BLaER1 (cell line): ENCODE measurements at regions not wholly inside any gene's neighbourhood (a gene's known extent, or its start where the extent isn't known, plus 50 kb on each side); places are given as distances from the start of the nearest gene placed in this dataset.

Experiments
- H3K27ac ChIP-seq: shearing (Covaris generic); formaldehyde crosslinking; 2 replicates; pipeline ENCODE4 v1.8.1; 2022
- H3K27me3 ChIP-seq: shearing (Covaris generic); formaldehyde crosslinking; 2 replicates; pipeline ENCODE4 v1.8.1; 2022
- H3K36me3 ChIP-seq: shearing (Covaris generic); formaldehyde crosslinking; 2 replicates; pipeline ENCODE4 v1.8.1; 2022
- H3K4me1 ChIP-seq: shearing (Covaris generic); formaldehyde crosslinking; 2 replicates; pipeline ENCODE4 v1.8.1; 2022
- H3K4me2 ChIP-seq: shearing (Covaris generic); formaldehyde crosslinking; 2 replicates; pipeline ENCODE4 v1.8.1; 2022
- H3K4me3 ChIP-seq: shearing (Covaris generic); formaldehyde crosslinking; 2 replicates; pipeline ENCODE4 v1.8.1; 2022
- H3K9ac ChIP-seq: shearing (Covaris generic); formaldehyde crosslinking; 2 replicates; pipeline ENCODE4 v1.8.1; 2022
- H3K9me3 ChIP-seq: shearing (Covaris generic); formaldehyde crosslinking; 2 replicates; pipeline ENCODE4 v1.8.1; 2022
- H4K20me1 ChIP-seq: shearing (Covaris generic); formaldehyde crosslinking; 2 replicates; pipeline ENCODE4 v1.8.1; 2022
- Cebpa-rat ChIP-seq: shearing (Covaris generic); IDR thresholded peaks from 2 replicates; pipeline ENCODE4 v1.8.1; 2022

DNA sequence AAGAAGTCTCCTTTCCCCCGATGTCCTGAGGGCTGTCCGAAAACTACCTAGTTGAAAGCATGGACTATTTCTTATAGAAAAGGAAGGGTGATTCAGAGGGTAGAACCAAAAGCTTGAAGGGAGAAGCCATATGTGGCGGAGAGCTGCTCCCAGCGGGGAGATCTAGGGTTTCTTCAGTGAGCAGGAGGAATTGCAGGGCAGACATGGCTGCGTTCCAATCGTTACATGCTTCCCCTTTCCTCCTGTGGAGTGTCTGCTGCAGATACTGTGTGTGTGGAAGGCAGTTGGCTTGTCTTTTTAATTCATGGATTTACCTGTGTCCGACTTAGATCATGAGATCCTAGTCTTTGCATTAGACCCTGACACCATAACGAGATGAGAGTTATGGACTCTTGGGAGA lies 799.5 kb downstream of the QKI start:
- Histone ChIP-seq H3K4me1 (no peaks in the 10 kb centered on the region), H4K20me1 (no peaks in the 10 kb centered on the region), H3K4me3 (no peak overlapping the region), H3K9ac (no peak overlapping the region), H3K4me2 (no peak overlapping the region), H3K9me3 (peaks cover 4% of the 10 kb centered on the region; the same call in 1 of the 2 replicates), H3K27me3 (no peaks in the 10 kb centered on the region), H3K27ac (no peak overlapping the region), H3K36me3 (no peaks in the 10 kb centered on the region)
- TF ChIP-seq Cebpa-rat: no peak

DNA sequence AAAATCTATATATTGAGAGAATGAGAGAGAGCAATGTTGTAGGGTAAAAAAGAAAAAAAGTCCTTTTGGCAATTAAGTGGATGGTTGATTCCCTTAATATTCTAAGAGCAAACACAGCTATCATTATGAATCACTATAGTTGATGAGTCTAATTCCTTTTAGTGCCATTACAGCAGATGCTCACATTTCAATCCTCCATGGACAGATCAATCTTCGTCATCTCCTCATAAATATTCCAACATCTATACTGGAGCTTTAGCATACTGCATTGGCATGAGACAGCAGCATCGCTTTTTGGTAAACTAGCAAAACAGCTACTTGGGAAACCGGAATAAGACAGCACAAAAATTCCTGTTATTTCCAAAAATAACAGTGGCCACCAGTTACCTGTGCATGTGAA lies 796.7 kb downstream of the QKI start:
- Histone ChIP-seq H3K9ac (no peak overlapping the region), H3K4me1 (peaks cover 13% of the 10 kb centered on the region), H3K27me3 (no peaks in the 10 kb centered on the region), H3K4me3 (no peak overlapping the region), H3K4me2 (no peak overlapping the region), H4K20me1 (no peaks in the 10 kb centered on the region), H3K36me3 (no peaks in the 10 kb centered on the region), H3K27ac (no peak overlapping the region), H3K9me3 (peaks cover 4% of the 10 kb centered on the region; the same call in 1 of the 2 replicates)
- no peak for TF ChIP-seq Cebpa-rat

DNA sequence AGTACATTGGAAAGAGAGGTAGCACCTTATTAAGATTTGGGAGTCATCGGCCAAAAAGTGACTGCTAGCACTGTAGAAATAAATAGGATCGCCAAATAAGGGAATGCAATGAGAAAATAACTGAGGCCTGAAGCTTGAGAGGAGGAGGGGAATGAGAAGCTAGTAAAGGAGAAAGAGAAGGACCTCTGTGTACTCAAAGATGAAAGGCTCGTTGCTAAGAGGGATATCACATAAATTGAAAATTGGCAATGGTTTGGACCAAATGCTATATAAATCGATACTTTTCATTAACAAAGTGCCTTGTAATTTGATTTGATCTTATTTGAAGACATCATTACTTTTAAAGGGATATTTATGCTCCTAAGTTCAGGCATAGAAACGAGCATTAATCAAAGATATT lies 796.3 kb downstream of the QKI start:
- no peak overlapping the region for H3K4me3 ChIP-seq
- no peaks in the 10 kb centered on the region for H3K36me3 ChIP-seq
- TF ChIP-seq Cebpa-rat: no peak
- no peak overlapping the region for H3K9ac ChIP-seq
- no peak overlapping the region for H3K4me2 ChIP-seq
- peaks cover 13% of the 10 kb centered on the region for H3K4me1 ChIP-seq
- no peak overlapping the region for H3K27ac ChIP-seq
- no peaks in the 10 kb centered on the region for H3K27me3 ChIP-seq
- H4K20me1 ChIP-seq: no peaks in the 10 kb centered on the region
- peaks cover 4% of the 10 kb centered on the region; the same call in 1 of the 2 replicates for H3K9me3 ChIP-seq

DNA sequence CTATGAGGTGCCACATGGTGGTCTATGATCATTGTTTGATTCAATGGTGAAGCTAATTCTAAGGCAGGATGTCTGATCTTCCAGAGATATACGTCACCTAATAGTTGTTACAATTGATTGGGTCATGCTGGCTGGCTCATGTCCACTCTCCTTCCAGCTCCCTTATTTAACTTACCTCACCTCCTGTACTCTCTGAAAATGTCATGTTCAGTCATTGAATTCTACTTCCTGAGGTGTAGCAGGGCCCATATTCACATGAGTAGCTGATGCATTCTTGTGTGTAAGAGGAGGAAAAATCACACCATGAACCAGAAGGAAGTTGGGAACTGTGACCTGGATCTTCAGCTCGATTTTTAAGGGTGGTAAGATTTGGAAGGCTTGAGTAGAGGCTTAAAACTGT lies 795.8 kb downstream of the QKI start:
- Histone ChIP-seq H3K9me3 (peaks cover 7% of the 10 kb centered on the region; the same call in 1 of the 2 replicates), H3K9ac (no peak overlapping the region), H3K4me1 (peaks cover 13% of the 10 kb centered on the region), H3K27ac (no peak overlapping the region), H3K36me3 (no peaks in the 10 kb centered on the region), H3K4me3 (no peak overlapping the region), H4K20me1 (no peaks in the 10 kb centered on the region), H3K4me2 (no peak overlapping the region), H3K27me3 (no peaks in the 10 kb centered on the region)
- no peak for TF ChIP-seq Cebpa-rat

DNA sequence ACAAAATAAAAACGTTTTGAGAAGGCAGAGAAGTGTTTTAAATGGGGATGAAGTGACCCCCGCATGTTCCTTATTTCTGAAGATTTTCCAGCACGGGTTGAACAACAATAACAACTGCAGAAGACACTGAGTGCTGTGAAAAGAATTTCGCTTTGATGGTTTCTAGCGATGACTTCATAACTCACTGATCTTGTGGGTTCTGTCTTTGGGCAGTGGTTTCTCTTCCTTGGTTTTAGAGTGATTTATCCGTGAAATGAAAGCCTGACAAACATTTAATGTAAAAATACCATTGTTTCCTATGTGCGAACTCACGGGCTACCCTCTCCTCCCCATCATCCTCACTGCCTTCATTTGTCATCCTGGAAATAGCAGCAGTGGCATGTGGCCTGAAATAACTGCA lies 793.9 kb downstream of the QKI start:
- Histone ChIP-seq H3K9me3 (peaks cover 17% of the 10 kb centered on the region), H3K4me3 (no peak overlapping the region), H3K4me2 (peak overlapping the region; percentile 58), H3K27me3 (no peaks in the 10 kb centered on the region), H4K20me1 (no peaks in the 10 kb centered on the region), H3K4me1 (peaks cover 13% of the 10 kb centered on the region), H3K27ac (no peak overlapping the region), H3K9ac (no peak overlapping the region), H3K36me3 (no peaks in the 10 kb centered on the region)
- TF ChIP-seq Cebpa-rat: no peak

DNA sequence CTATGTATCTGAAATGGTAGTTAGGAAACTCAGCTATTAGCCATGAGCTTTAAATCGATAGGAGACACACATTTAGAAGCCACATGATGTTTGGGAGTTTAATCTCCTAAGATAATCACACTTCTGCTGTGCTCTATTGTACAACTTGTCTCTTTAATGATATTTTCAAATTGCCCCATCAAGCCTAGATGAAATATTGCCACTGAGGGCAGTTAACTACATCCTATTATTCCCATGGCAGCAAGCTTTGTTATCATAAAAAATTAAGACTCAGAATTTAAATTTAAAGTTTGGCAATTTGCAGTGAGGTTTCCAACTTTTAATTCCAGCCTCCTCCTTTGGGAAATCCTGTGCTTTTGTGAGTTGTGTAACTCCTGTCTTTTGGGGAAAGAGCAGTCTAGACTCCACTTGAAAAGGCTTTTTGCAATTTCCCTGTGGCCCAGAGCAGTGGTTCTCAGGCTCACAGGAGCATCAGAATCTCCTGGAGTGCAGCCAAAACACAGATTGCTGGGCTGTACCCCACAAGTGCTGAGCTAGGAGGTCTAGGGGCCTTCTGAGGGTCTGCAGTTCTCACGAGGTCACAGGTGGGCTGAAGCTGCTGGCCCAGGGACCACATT lies 792.4 kb downstream of the QKI start:
- TF ChIP-seq Cebpa-rat: no peak
- Histone ChIP-seq H4K20me1 (no peaks in the 10 kb centered on the region), H3K36me3 (no peaks in the 10 kb centered on the region), H3K27me3 (no peaks in the 10 kb centered on the region), H3K4me2 (no peak overlapping the region), H3K27ac (no peak overlapping the region), H3K9me3 (peaks cover 14% of the 10 kb centered on the region; the same call in 1 of the 2 replicates), H3K4me1 (peaks cover 13% of the 10 kb centered on the region), H3K4me3 (no peak overlapping the region), H3K9ac (no peak overlapping the region)

DNA sequence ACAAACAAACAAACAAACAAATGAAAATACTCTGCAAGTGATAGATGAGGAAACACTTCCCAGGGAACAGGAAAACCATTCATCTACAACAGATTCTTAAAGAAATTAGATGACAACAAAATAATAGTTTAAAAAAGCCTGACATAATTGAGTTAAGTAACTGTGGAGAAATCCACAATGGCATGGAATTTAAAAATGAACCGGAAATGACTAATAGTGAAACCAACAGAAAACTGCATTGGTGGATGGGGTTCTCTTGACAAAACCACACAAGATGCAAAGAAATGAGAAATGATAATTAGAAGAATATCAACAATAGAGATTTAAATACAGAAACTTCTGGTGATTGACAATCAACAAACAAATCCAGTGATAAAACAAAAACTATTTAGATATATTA lies 785.6 kb downstream of the QKI start:
- no peaks in the 10 kb centered on the region for H3K27me3 ChIP-seq
- no peak overlapping the region for H3K4me3 ChIP-seq
- no peaks in the 10 kb centered on the region for H4K20me1 ChIP-seq
- no peaks in the 10 kb centered on the region for H3K36me3 ChIP-seq
- no peak overlapping the region for H3K27ac ChIP-seq
- peaks cover 8% of the 10 kb centered on the region; the same call in 1 of the 2 replicates for H3K9me3 ChIP-seq
- TF ChIP-seq Cebpa-rat: no peak
- H3K9ac ChIP-seq: no peak overlapping the region
- H3K4me2 ChIP-seq: peak overlapping the region; percentile 43
- peaks cover 20% of the 10 kb centered on the region for H3K4me1 ChIP-seq

DNA sequence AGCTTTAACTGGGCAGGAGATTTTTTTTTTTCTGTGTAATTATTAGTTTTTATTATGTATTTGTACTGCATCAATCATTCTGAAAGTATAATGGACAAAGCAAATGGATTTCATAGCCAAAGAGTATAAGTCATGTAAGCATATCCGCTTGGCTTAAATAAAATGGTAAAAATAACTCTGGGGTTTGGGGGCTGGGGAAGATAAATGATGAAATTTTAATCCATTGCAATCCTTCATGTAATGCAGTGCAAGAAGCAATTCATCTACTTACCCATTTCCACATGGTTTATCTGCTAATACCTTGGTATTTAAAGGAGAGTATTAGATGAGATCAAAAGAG lies 781.4 kb downstream of the QKI start:
- H3K4me2 ChIP-seq: no peak overlapping the region
- no peak overlapping the region for H3K9ac ChIP-seq
- no peaks in the 10 kb centered on the region for H3K9me3 ChIP-seq
- H3K27me3 ChIP-seq: no peaks in the 10 kb centered on the region
- H3K36me3 ChIP-seq: no peaks in the 10 kb centered on the region
- TF ChIP-seq Cebpa-rat: no peak
- no peaks in the 10 kb centered on the region for H4K20me1 ChIP-seq
- no peak overlapping the region for H3K4me3 ChIP-seq
- H3K27ac ChIP-seq: no peak overlapping the region
- peaks cover 18% of the 10 kb centered on the region for H3K4me1 ChIP-seq

DNA sequence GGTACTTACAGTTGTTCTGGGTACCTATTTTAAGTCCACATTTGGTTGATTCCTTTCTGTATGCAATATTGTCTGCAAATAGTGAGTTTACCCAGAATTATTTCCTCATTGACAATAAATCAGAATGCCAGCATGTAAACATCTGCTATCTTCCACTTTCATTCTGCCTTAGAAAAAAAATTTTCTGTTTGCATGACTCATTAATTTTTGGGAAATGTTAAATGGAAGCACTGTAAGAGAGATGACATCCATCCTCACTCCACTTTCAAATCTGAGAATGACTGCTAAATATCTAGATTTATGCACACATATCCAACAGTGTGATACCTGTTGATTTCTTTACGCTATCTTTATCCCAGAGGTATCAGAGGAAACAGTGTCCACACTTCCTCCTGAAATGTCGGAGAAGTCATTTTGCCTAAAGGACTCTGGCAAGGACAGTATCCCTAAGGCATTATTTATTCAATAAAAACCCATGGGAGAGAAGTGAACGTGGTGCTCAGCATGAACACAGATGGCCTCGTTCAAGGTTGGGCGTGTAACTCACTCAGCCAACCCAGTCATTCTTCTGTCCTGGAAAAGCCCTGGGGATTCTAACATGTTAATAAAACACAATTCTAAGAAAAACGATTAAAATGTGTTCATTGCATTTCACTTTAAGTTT lies 780.9 kb downstream of the QKI start:
- Histone ChIP-seq H3K27ac (no peak overlapping the region), H3K9me3 (no peaks in the 10 kb centered on the region), H3K4me2 (no peak overlapping the region), H3K4me3 (no peak overlapping the region), H3K4me1 (peaks cover 13% of the 10 kb centered on the region), H3K27me3 (no peaks in the 10 kb centered on the region), H3K9ac (no peak overlapping the region), H3K36me3 (no peaks in the 10 kb centered on the region), H4K20me1 (no peaks in the 10 kb centered on the region)
- no peak for TF ChIP-seq Cebpa-rat

DNA sequence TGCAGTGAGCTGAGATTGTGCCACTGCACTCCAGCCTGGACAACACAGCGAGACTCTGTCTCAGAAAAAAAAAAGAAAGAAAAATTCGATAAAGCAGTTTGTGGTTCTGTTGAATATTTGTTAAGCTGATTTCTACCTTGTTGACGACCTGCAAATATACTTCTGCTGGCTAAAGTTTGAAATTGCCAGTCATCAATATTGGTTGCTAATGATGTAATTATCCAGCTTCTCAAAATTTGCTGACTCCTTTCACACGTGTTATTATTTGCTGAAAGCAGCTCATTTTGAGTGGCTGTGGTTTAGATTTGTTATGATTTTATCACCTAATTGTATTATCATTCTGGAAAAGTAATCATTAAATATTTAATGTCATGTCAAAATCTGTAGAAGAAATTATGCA lies 774.3 kb downstream of the QKI start:
- Histone ChIP-seq H3K9me3 (no peaks in the 10 kb centered on the region), H3K4me1 (0 out of 2 replicates have a peak, but pooled peaks cover 6% of the 10 kb centered on the region), H3K4me3 (no peak overlapping the region), H3K9ac (no peak overlapping the region), H3K27me3 (no peaks in the 10 kb centered on the region), H3K4me2 (no peak overlapping the region), H3K27ac (no peak overlapping the region), H4K20me1 (no peaks in the 10 kb centered on the region), H3K36me3 (no peaks in the 10 kb centered on the region)
- no peak for TF ChIP-seq Cebpa-rat
